HTR-8/SVneo (cell line): ENCODE measurements at regions not wholly inside any gene's neighbourhood (a gene's known extent, or its start where the extent isn't known, plus 50 kb on each side); places are given as distances from the start of the nearest gene placed in this dataset.
"Not testable (repeated sequence)": the region's sequence is repeated elsewhere in the genome, so short reads cannot be mapped to it uniquely, and the experiment has no call there.

Source experiments
- DNase-seq: peaks from one replicate; pipeline ENCODE4 v3.0.0; 2011; ENCODE audit warnings: low spot score, mixed read lengths; ENCODE audit not compliant: insufficient read length
- FAIRE-seq: peaks from 2 replicates; lab custom pipeline; 2011; peaks lifted over from hg19 to GRCh38; lab: Jason Lieb, UNC

- no peak for FAIRE-seq
- no peak for DNase-seq
Measured at GRCh38 chr10:124197371-124198124, 104.2 kb upstream of the CHST15 start.

GRCh38 chr10:124196659-124197058 lies 103.3 kb upstream of the CHST15 start:
- DNase-seq = no peak
- no peak for FAIRE-seq

GRCh38 chr10:124194199-124194824 lies 100.9 kb upstream of the CHST15 start:
- DNase-seq (no peak), FAIRE-seq (no peak)

- DNase-seq (no peak), FAIRE-seq (no peak)
Measured at GRCh38 chr10:124193309-124193696, 99.9 kb upstream of the CHST15 start.

- not testable (repeated sequence) for DNase-seq, FAIRE-seq
Measured at GRCh38 chr10:124192664-124193308, 99.4 kb upstream of the CHST15 start.

GRCh38 chr10:124190476-124190875 lies 97.1 kb upstream of the CHST15 start:
- not testable (repeated sequence) for FAIRE-seq

GRCh38 chr10:124186956-124187355 lies 93.6 kb upstream of the CHST15 start:
- FAIRE-seq (no peak), DNase-seq (no peak)

More at GRCh38 chr10:124190476-124190875, 97.1 kb upstream of the CHST15 start:
- not testable (repeated sequence) for DNase-seq

GRCh38 chr10:124185084-124185483 lies 91.7 kb upstream of the CHST15 start:
- DNase-seq = no peak
- FAIRE-seq = no peak

- DNase-seq (no peak), FAIRE-seq (no peak)
Measured at GRCh38 chr10:124184208-124184830, 90.9 kb upstream of the CHST15 start.

GRCh38 chr10:124183617-124184016 lies 90.2 kb upstream of the CHST15 start:
- DNase-seq = no peak
- FAIRE-seq = no peak

- FAIRE-seq = no peak
Measured at GRCh38 chr10:124182088-124182541, 88.7 kb upstream of the CHST15 start.

GRCh38 chr10:124181656-124182055 lies 88.3 kb upstream of the CHST15 start:
- DNase-seq (no peak), FAIRE-seq (no peak)

More at GRCh38 chr10:124182088-124182541, 88.7 kb upstream of the CHST15 start:
- DNase-seq = no peak

- DNase-seq (no peak), FAIRE-seq (no peak)
Measured at GRCh38 chr10:124180947-124181549, 87.7 kb upstream of the CHST15 start.

- no peak for FAIRE-seq
Measured at GRCh38 chr10:124180044-124180745, 86.8 kb upstream of the CHST15 start.

GRCh38 chr10:124179308-124180043 lies 86.1 kb upstream of the CHST15 start:
- no peak for DNase-seq
- no peak for FAIRE-seq

More at GRCh38 chr10:124180044-124180745, 86.8 kb upstream of the CHST15 start:
- DNase-seq = no peak

GRCh38 chr10:124177180-124177518 lies 83.8 kb upstream of the CHST15 start:
- FAIRE-seq = no peak
- no peak for DNase-seq

- no peak for DNase-seq
- no peak for FAIRE-seq
Measured at GRCh38 chr10:124176349-124177179, 83.2 kb upstream of the CHST15 start.

GRCh38 chr10:124175701-124176348 lies 82.4 kb upstream of the CHST15 start:
- DNase-seq (no peak), FAIRE-seq (no peak)
